Colonic mucosa (tissue), 4 donors: ENCODE measurements at regions not wholly inside any gene's neighbourhood (a gene's known extent, or its start where the extent isn't known, plus 50 kb on each side); places are given as distances from the start of the nearest gene placed in this dataset.

Experiments used
- DNase-seq: peaks from one replicate; pipeline ENCODE4 v3.0.0-alpha.2; 2020
- H3K27ac ChIP-seq: fragments of 200-600 bp; one replicate; pipeline ENCODE4 v1.8.0; 2021
- H3K27me3 ChIP-seq: fragments of 200-600 bp; one replicate; pipeline ENCODE4 v1.8.0; 2021
- H3K36me3 ChIP-seq: fragments of 200-600 bp; one replicate; pipeline ENCODE4 v1.8.0; 2021
- H3K4me1 ChIP-seq: fragments of 200-600 bp; one replicate; pipeline ENCODE4 v1.8.0; 2021; ENCODE audit warnings: mild to moderate bottlenecking
- H3K4me3 ChIP-seq: fragments of 200-600 bp; one replicate; pipeline ENCODE4 v1.8.0; 2021
- H3K9ac ChIP-seq, 2 donors: one replicate each; pipeline ENCODE4 v1.7.0; 2013; ENCODE audit warnings: control low read depth in 2 of 2, low read depth in 2 of 2, low read length in 2 of 2
- H3K9me3 ChIP-seq: fragments of 200-600 bp; one replicate; pipeline ENCODE4 v1.8.0; 2021
- intact Hi-C: fragments of 100-400 bp; cut with DNase I; formaldehyde crosslinking; loops from one replicate; pipeline ENCODE4 v1.14.1; 2022
- TF ChIP-seq, protein P1 (sequence below): fragments of 200-600 bp; IDR thresholded peaks from one replicate; pipeline ENCODE4 v1.8.0; 2022; ENCODE audit warnings: antibody characterized with exemption, mild to moderate bottlenecking
- donor health status: healthy.
- donor health status: DM: no; HTN: no; CAD: no.
- donor health status: DM: no; HTN: no; CAD: no.

DNA sequence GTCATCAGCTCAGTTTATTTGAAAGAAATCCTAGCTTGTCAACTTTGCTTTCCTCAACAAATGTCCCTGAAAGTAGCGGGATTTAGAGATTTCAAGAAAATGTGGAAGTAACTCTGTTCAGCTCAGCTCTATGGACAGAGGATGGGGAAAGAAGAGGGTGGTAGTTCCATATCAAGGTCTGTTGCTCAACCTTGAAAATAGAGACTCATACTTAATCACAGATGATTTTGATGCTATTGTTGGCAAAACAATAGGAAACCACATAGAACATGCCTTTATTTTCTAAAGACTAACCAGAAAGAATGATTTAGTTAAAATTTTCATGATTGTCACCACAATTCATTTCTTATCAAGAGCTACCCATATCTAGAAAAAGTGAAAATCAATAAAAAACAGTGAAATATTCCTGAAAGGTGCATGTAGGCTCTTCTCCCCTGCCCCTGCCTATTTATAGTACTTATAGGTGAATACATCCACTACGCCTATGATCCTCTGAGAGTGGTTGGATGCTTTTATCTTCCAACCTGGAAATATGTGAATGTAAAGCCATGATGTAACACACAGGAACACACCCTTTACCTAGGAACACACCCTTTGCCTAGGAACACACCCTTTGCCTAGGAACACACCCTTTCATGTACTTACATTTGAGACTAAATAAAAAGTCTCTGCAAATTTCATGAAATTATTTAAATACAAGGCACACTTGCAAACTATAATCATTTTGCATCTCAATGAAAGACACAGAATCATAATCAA, 65.8 kb downstream of the ETAA1 start:
- no peaks in the 10 kb centered on the region for H3K9me3 ChIP-seq
- TF ChIP-seq, protein P1, sequence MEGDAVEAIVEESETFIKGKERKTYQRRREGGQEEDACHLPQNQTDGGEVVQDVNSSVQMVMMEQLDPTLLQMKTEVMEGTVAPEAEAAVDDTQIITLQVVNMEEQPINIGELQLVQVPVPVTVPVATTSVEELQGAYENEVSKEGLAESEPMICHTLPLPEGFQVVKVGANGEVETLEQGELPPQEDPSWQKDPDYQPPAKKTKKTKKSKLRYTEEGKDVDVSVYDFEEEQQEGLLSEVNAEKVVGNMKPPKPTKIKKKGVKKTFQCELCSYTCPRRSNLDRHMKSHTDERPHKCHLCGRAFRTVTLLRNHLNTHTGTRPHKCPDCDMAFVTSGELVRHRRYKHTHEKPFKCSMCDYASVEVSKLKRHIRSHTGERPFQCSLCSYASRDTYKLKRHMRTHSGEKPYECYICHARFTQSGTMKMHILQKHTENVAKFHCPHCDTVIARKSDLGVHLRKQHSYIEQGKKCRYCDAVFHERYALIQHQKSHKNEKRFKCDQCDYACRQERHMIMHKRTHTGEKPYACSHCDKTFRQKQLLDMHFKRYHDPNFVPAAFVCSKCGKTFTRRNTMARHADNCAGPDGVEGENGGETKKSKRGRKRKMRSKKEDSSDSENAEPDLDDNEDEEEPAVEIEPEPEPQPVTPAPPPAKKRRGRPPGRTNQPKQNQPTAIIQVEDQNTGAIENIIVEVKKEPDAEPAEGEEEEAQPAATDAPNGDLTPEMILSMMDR = no peak
- H3K36me3 ChIP-seq = no peaks in the 10 kb centered on the region
- H3K9ac ChIP-seq = no peak overlapping the region
- H3K4me1 ChIP-seq = no peaks in the 10 kb centered on the region
- no peak overlapping the region for H3K27ac ChIP-seq
- no peaks in the 10 kb centered on the region for H3K27me3 ChIP-seq
- no peak for DNase-seq
- no peak overlapping the region for H3K4me3 ChIP-seq
- intact Hi-C loops = no loop called here

DNA sequence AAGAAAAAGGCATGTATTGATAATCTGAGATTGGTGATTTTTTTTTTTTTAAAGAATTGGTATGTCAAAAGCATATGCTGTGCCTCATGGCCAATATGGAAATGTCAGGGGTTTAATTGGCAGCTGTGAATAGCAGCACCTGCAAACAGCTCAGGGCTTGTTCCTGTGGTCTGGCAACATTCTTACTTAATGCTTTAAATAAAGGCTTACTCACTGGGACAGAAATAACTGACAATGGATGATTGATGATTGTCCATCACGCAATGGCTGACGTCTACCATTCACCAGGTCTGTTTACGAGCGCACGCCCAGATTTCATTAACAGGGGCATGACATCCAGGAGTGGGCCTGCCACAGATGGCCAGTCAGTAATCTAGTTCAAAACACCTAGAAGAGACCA, 66.7 kb downstream of the ETAA1 start:
- TF ChIP-seq, protein P1 = no peak
- DNase-seq = no peak
- Histone ChIP-seq H3K9me3 (no peaks in the 10 kb centered on the region), H3K36me3 (no peaks in the 10 kb centered on the region), H3K9ac (no peak overlapping the region), H3K27me3 (no peaks in the 10 kb centered on the region), H3K4me3 (no peak overlapping the region), H3K4me1 (no peaks in the 10 kb centered on the region), H3K27ac (no peak overlapping the region)
- intact Hi-C loops = no loop called here

DNA sequence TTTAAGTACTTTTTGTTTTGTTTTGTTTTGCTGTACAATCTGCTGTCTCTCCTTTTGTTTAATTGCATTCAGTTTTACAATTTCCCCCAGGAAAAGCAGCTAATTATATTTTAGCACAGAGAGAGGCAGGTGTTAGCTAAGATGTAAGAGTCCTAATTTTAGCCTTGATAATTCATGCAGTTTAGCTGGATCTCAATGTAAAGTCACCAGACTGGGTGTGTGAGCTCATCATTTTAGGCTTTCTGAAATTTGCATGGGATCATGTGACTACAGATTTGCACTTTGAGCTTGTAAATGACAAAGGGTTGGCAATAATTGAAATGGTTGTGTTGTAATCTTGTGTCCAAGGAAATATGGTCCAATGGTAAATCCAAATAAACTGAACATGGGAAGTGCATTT, 68.5 kb downstream of the ETAA1 start:
- no peak overlapping the region for H3K4me3 ChIP-seq
- H3K36me3 ChIP-seq = no peaks in the 10 kb centered on the region
- no peak for DNase-seq
- H3K27ac ChIP-seq = no peak overlapping the region
- no peaks in the 10 kb centered on the region for H3K9me3 ChIP-seq
- intact Hi-C loops = no loop called here
- H3K4me1 ChIP-seq = no peaks in the 10 kb centered on the region
- TF ChIP-seq, protein P1 = no peak
- H3K27me3 ChIP-seq = no peaks in the 10 kb centered on the region
- no peak overlapping the region for H3K9ac ChIP-seq

DNA sequence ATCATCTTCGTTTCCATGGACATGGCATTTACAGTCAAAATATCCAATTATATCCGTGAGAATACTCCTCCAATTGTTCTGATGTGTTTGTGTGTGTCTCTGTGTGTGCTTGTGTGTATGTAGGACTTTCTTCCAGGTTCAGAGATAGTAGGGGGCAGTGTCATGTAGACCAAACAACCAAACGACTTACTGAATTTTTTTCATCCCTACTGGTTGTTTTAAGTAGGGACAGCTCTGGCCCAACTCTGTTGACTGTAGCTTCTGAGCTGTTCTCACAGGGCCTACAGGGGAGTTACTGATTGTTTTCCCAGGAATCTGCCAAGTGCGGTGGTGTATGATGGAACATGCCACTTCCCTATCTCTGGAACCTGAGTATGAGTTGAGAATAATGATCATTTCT, 69.6 kb downstream of the ETAA1 start:
- no peaks in the 10 kb centered on the region for H3K4me1 ChIP-seq
- intact Hi-C loops = no loop called here
- no peak overlapping the region for H3K27ac ChIP-seq
- H3K4me3 ChIP-seq = no peak overlapping the region
- H3K9ac ChIP-seq = no peak overlapping the region
- no peak for DNase-seq
- no peaks in the 10 kb centered on the region for H3K27me3 ChIP-seq
- H3K9me3 ChIP-seq = no peaks in the 10 kb centered on the region
- TF ChIP-seq, protein P1 = no peak
- no peaks in the 10 kb centered on the region for H3K36me3 ChIP-seq

DNA sequence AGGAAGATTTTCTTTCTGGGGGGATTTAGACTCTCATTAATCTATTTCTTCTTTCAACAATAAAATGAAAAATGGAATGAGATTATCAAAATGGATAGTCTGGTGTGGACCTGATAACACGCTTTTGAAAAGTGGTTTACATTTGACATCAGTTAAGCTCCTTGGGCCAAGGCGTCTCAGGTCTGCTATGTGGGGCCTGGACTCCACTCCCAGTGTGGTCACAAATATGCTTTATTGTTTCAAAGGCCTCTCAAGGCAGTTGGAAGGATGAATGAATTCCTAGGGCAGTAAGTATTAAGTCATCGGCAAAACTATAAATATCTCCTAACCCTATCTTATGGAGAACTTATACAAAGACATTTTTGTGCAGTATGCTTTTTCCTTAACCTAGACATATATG, 74.5 kb downstream of the ETAA1 start:
- H3K27ac ChIP-seq = no peak overlapping the region
- intact Hi-C loops = loop anchor here (10.0 kb wide), 1 partner anchor 1037 kb away; the partner anchor contains the start of gene MEIS1
- no peak overlapping the region for H3K9ac ChIP-seq
- no peaks in the 10 kb centered on the region for H3K9me3 ChIP-seq
- no peaks in the 10 kb centered on the region for H3K36me3 ChIP-seq
- no peaks in the 10 kb centered on the region for H3K4me1 ChIP-seq
- no peak overlapping the region for H3K4me3 ChIP-seq
- TF ChIP-seq, protein P1 = no peak
- DNase-seq = no peak
- no peaks in the 10 kb centered on the region for H3K27me3 ChIP-seq
